ENCODE measurements at regions not wholly inside any gene's neighbourhood (a gene's known extent, or its start where the extent isn't known, plus 50 kb on each side); places are given as distances from the start of the nearest gene placed in this dataset.
"Not testable (repeated sequence)": the region's sequence is repeated elsewhere in the genome, so short reads cannot be mapped to it uniquely, and the experiment has no call there.

GRCh38 chr5:171542525-171543140, 123.2 kb downstream of the FGF18 start:
- no peak for DNase-seq (ENCODE audit: low read depth, low spot score)

GRCh38 chr5:171543148-171543815, 123.8 kb downstream of the FGF18 start:
- DNase-seq (ENCODE audit: low read depth, low spot score), result no peak

GRCh38 chr5:171544913-171545765, 125.7 kb downstream of the FGF18 start:
- DNase-seq (ENCODE audit: low read depth, low spot score), result no peak

GRCh38 chr5:171549274-171549673, 129.8 kb downstream of the FGF18 start:
- DNase-seq (ENCODE audit: low read depth, low spot score), result no peak

- not testable (repeated sequence) for DNase-seq (ENCODE audit: low read depth, low spot score)
These were observed 134.4 kb downstream of the FGF18 start for GRCh38 chr5:171553817-171554216.

GRCh38 chr5:171555160-171555559, 135.7 kb downstream of the FGF18 start:
- DNase-seq (ENCODE audit: low read depth, low spot score), result no peak

- DNase-seq (ENCODE audit: low read depth, low spot score), result no peak
These were observed 143.4 kb downstream of the FGF18 start for GRCh38 chr5:171562822-171563221.

- DNase-seq (ENCODE audit: low read depth, low spot score), result no peak
These were observed 148.9 kb downstream of the FGF18 start for GRCh38 chr5:171568389-171568788.

- DNase-seq (ENCODE audit: low read depth, low spot score), result no peak
These were observed 149.7 kb downstream of the FGF18 start for GRCh38 chr5:171569065-171569712.

GRCh38 chr5:171570244-171570825, 150.9 kb downstream of the FGF18 start:
- DNase-seq (ENCODE audit: low read depth, low spot score), result no peak

- DNase-seq (ENCODE audit: low read depth, low spot score), result no peak
These were observed 152.2 kb downstream of the FGF18 start for GRCh38 chr5:171571663-171572062.

GRCh38 chr5:171573021-171573420, 153.6 kb downstream of the FGF18 start:
- DNase-seq (ENCODE audit: low read depth, low spot score), result no peak

- no peak for DNase-seq (ENCODE audit: low read depth, low spot score)
These were observed 154.2 kb downstream of the FGF18 start for GRCh38 chr5:171573451-171574225.

GRCh38 chr5:171574376-171574775, 154.9 kb downstream of the FGF18 start:
- no peak for DNase-seq (ENCODE audit: low read depth, low spot score)

GRCh38 chr5:171575386-171575785, 155.9 kb downstream of the FGF18 start:
- DNase-seq (ENCODE audit: low read depth, low spot score), result no peak

- no peak for DNase-seq (ENCODE audit: low read depth, low spot score)
These were observed 156.4 kb downstream of the FGF18 start for GRCh38 chr5:171575808-171576207.

- no peak for DNase-seq (ENCODE audit: low read depth, low spot score)
These were observed 157.8 kb downstream of the FGF18 start for GRCh38 chr5:171577042-171577758.

GRCh38 chr5:171578049-171578828, 158.8 kb downstream of the FGF18 start:
- no peak for DNase-seq (ENCODE audit: low read depth, low spot score)

- no peak for DNase-seq (ENCODE audit: low read depth, low spot score)
These were observed 159.5 kb downstream of the FGF18 start for GRCh38 chr5:171578829-171579491.

Measured in iPS DF 19.7 (cell line).